A673 (cell line): ENCODE measurements at regions not wholly inside any gene's neighbourhood (a gene's known extent, or its start where the extent isn't known, plus 50 kb on each side); places are given as distances from the start of the nearest gene placed in this dataset.

Source experiments
- BruUV-seq: library from RNA; stranded (reverse); fragments of 400-500 nt; replicated peaks from 2 replicates; lab custom pipeline; 2021; lab: Mats Ljungman, UMichigan
- CTCF ChIA-PET: fragments of 300-600 bp; sonication (Branson Sonifier 250); formaldehyde crosslinking; loops from one replicate; lab custom pipeline; 2022; ENCODE audit warnings: antibody characterized with exemption; lab: Charles Lee
- POLR2A ChIA-PET: fragments of 300-600 bp; sonication (Branson Sonifier 250); formaldehyde crosslinking; loops from one replicate; lab custom pipeline; 2022; ENCODE audit warnings: antibody characterized with exemption; ENCODE audit not compliant: low non-redundant PET; lab: Charles Lee
- DNase-seq: peaks from one replicate; pipeline ENCODE4 v3.0.0-alpha.2; 2015; ENCODE audit warnings: low spot score
- H3K27ac ChIP-seq: fragments of 200-600 bp; sonication (generic); 2 replicates; pipeline ENCODE4 v1.5.1; 2016; ENCODE audit warnings: mixed run types, low read depth, mild to moderate bottlenecking, mixed read lengths, antibody characterized with exemption, low read length; ENCODE audit not compliant: poor library complexity, severe bottlenecking
- H3K27me3 ChIP-seq: fragments of 200-600 bp; sonication (generic); replicated peaks from 2 replicates; pipeline ENCODE4 v1.6.1; 2017; ENCODE audit warnings: mixed run types, low read depth, mild to moderate bottlenecking, mixed read lengths, antibody characterized with exemption, low read length; ENCODE audit not compliant: insufficient read depth, poor library complexity
- H3K36me3 ChIP-seq: fragments of 200-600 bp; sonication (generic); 2 replicates; pipeline ENCODE4 v1.6.1; 2016; ENCODE audit warnings: mixed run types, mild to moderate bottlenecking, mixed read lengths, antibody characterized with exemption, low read length; ENCODE audit not compliant: insufficient read depth, poor library complexity, severe bottlenecking
- H3K4me1 ChIP-seq: fragments of 200-600 bp; sonication (generic); 2 replicates; pipeline ENCODE4 v1.6.1; 2017; ENCODE audit warnings: mixed run types, mild to moderate bottlenecking, mixed read lengths, antibody characterized with exemption, low read length; ENCODE audit not compliant: insufficient read depth, poor library complexity, severe bottlenecking
- H3K4me3 ChIP-seq: fragments of 200-600 bp; sonication (generic); 2 replicates; pipeline ENCODE4 v1.5.1; 2016; ENCODE audit warnings: low read depth, mixed run types, mild to moderate bottlenecking, mixed read lengths, low read length; ENCODE audit not compliant: poor library complexity, severe bottlenecking
- H3K9me3 ChIP-seq: fragments of 200-600 bp; sonication (generic); 2 replicates; pipeline ENCODE4 v1.6.1; 2016; ENCODE audit warnings: mixed run types, low read depth, mild to moderate bottlenecking, mixed read lengths, antibody characterized with exemption, low read length; ENCODE audit not compliant: poor library complexity, severe bottlenecking
- EZH2 ChIP-seq: fragments of 200-600 bp; sonication (generic); IDR thresholded peaks from 2 replicates; pipeline ENCODE4 v1.6.1; 2017; ENCODE audit warnings: borderline replicate concordance, low read depth, mild to moderate bottlenecking, mixed read lengths, antibody characterized with exemption, low read length; ENCODE audit not compliant: poor library complexity, severe bottlenecking
- intact Hi-C: fragments of 100-400 bp; cut with micrococcal nuclease; formaldehyde crosslinking; loops from one replicate; pipeline ENCODE4 v1.10.0; 2022; ENCODE audit not compliant: unreplicated experiment
- TF ChIP-seq, protein P1 (sequence below): fragments of 300-800, 200-600 bp; sonication (generic); conservative IDR thresholded peaks from 2 replicates; pipeline ENCODE4 v1.5.1; 2017; ENCODE audit warnings: low read depth, mild to moderate bottlenecking, antibody characterized with exemption, low read length, moderate library complexity, mixed read lengths

DNA sequence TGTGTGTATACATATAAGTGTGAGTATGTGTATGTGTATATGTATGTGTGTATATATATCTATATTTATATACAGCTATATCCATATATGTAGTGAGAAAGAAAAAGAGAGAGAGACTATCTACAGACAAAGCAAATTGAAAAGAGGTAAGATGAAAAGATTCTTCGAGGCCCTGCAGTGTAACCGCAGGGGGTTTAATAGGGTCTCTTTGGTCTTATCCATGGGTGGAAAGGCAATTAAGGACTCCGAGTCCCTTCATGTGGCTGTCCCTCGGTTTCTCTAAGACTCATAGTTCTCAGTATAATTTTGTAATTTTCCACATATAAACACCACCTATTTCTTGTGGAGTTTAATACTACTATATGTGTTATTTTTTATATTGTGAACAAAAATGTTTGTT is 50.6 kb upstream of the JAZF1 start:
- H3K9me3 ChIP-seq = no peaks in the 10 kb centered on the region
- BruUV-seq = no TSS peak
- ChIA-PET CTCF (no interaction called here), POLR2A (no interaction called here)
- H3K36me3 ChIP-seq = no peaks in the 10 kb centered on the region
- H3K4me1 ChIP-seq = no peaks in the 10 kb centered on the region
- intact Hi-C loops = no loop called here
- H3K27me3 ChIP-seq = no peaks in the 10 kb centered on the region
- no peak for DNase-seq
- H3K4me3 ChIP-seq = no peak overlapping the region
- no peak for TF ChIP-seq EZH2
- TF ChIP-seq, protein P1, sequence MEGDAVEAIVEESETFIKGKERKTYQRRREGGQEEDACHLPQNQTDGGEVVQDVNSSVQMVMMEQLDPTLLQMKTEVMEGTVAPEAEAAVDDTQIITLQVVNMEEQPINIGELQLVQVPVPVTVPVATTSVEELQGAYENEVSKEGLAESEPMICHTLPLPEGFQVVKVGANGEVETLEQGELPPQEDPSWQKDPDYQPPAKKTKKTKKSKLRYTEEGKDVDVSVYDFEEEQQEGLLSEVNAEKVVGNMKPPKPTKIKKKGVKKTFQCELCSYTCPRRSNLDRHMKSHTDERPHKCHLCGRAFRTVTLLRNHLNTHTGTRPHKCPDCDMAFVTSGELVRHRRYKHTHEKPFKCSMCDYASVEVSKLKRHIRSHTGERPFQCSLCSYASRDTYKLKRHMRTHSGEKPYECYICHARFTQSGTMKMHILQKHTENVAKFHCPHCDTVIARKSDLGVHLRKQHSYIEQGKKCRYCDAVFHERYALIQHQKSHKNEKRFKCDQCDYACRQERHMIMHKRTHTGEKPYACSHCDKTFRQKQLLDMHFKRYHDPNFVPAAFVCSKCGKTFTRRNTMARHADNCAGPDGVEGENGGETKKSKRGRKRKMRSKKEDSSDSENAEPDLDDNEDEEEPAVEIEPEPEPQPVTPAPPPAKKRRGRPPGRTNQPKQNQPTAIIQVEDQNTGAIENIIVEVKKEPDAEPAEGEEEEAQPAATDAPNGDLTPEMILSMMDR = no peak
- no peak overlapping the region for H3K27ac ChIP-seq

DNA sequence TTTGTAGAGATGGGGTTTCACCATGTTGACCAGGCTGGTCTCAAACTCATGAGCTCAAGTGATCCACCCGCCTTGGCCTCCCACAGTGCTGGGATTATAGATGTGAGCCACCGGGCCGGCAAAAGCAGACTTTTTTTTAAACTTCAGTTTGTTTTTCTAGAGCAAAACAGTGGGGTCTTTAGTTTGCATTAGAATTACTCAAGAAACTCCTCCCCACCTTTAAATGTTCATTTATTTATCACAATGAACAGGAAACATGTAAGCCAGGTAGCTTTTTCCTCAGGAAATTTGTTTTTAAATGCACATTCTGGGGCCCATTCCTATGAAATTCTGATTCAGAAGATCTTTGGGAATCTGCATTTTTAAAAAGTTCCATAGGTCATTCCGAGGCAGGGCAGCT is 56.0 kb upstream of the JAZF1 start:
- intact Hi-C loops = no loop called here
- DNase-seq = no peak
- H3K4me3 ChIP-seq = no peak overlapping the region
- H3K27me3 ChIP-seq = no peaks in the 10 kb centered on the region
- no TSS peak for BruUV-seq
- no peaks in the 10 kb centered on the region for H3K4me1 ChIP-seq
- no peaks in the 10 kb centered on the region for H3K36me3 ChIP-seq
- no peaks in the 10 kb centered on the region for H3K9me3 ChIP-seq
- H3K27ac ChIP-seq = no peak overlapping the region
- TF ChIP-seq EZH2 = no peak
- TF ChIP-seq, protein P1 = no peak
- CTCF ChIA-PET = no interaction called here
- POLR2A ChIA-PET = no interaction called here

DNA sequence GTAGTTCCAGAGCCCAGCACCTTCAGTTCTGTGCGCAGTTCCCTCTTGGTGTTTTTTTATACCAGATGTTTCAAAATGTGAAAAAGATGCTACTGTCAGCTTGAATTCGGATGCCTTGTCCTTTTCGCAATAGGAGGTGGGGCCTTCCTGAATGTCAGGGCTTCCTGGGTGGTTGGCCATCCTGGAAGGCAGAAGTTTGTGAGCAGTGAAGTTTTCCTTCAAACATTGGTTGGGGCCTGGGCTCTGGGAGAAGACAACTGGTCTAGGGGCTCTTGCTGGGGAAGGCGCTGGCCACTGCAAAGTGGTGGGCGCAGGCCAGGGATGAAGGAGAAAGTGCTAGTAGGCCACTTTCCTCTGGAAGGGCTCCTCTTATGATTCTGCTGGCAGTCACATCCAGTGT is 56.8 kb upstream of the JAZF1 start:
- BruUV-seq = no TSS peak
- no peak overlapping the region for H3K27ac ChIP-seq
- no peak for DNase-seq
- no peaks in the 10 kb centered on the region for H3K9me3 ChIP-seq
- TF ChIP-seq EZH2 = no peak
- TF ChIP-seq, protein P1 = no peak
- no peak overlapping the region for H3K4me3 ChIP-seq
- H3K4me1 ChIP-seq = no peaks in the 10 kb centered on the region
- CTCF ChIA-PET = no interaction called here
- no peaks in the 10 kb centered on the region for H3K27me3 ChIP-seq
- POLR2A ChIA-PET = no interaction called here
- intact Hi-C loops = no loop called here
- H3K36me3 ChIP-seq = no peaks in the 10 kb centered on the region
